Colonic mucosa (tissue), 4 donors: ENCODE measurements at regions not wholly inside any gene's neighbourhood (a gene's known extent, or its start where the extent isn't known, plus 50 kb on each side); places are given as distances from the start of the nearest gene placed in this dataset.

Experiments
- DNase-seq: peaks from one replicate; pipeline ENCODE4 v3.0.0-alpha.2; 2020
- H3K27ac ChIP-seq: fragments of 200-600 bp; one replicate; pipeline ENCODE4 v1.8.0; 2021
- H3K27me3 ChIP-seq: fragments of 200-600 bp; one replicate; pipeline ENCODE4 v1.8.0; 2021
- H3K36me3 ChIP-seq: fragments of 200-600 bp; one replicate; pipeline ENCODE4 v1.8.0; 2021
- H3K4me1 ChIP-seq: fragments of 200-600 bp; one replicate; pipeline ENCODE4 v1.8.0; 2021; ENCODE audit warnings: mild to moderate bottlenecking
- H3K4me3 ChIP-seq: fragments of 200-600 bp; one replicate; pipeline ENCODE4 v1.8.0; 2021
- H3K9ac ChIP-seq, 2 donors: one replicate each; pipeline ENCODE4 v1.7.0; 2013; ENCODE audit warnings: control low read depth in 2 of 2, low read depth in 2 of 2, low read length in 2 of 2
- H3K9me3 ChIP-seq: fragments of 200-600 bp; one replicate; pipeline ENCODE4 v1.8.0; 2021
- intact Hi-C: fragments of 100-400 bp; cut with DNase I; formaldehyde crosslinking; loops from one replicate; pipeline ENCODE4 v1.14.1; 2022
- TF ChIP-seq, protein P1 (sequence below): fragments of 200-600 bp; IDR thresholded peaks from one replicate; pipeline ENCODE4 v1.8.0; 2022; ENCODE audit warnings: antibody characterized with exemption, mild to moderate bottlenecking
- donor health status: healthy.
- donor health status: DM: no; HTN: no; CAD: no.
- donor health status: DM: no; HTN: no; CAD: no.

DNA sequence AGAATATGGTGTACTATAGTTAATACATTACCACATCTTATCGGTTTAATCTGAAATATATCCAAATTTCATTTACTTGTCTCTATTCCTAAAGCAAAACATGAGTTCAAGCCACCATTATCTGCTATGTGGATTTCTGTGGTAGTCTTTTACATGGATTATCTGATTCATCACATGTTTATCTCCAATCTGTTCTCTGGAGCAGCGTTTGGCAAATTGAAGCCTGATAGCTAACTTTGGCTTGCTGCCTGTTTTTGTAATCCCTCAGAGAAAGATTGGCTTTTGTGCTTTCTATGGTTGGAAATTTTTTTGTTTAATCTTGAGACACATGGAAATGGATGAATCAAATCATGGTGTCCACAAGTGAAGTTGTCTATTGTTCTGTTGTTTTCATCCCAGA lies 274.3 kb downstream of the JRKL start:
- TF ChIP-seq, protein P1, sequence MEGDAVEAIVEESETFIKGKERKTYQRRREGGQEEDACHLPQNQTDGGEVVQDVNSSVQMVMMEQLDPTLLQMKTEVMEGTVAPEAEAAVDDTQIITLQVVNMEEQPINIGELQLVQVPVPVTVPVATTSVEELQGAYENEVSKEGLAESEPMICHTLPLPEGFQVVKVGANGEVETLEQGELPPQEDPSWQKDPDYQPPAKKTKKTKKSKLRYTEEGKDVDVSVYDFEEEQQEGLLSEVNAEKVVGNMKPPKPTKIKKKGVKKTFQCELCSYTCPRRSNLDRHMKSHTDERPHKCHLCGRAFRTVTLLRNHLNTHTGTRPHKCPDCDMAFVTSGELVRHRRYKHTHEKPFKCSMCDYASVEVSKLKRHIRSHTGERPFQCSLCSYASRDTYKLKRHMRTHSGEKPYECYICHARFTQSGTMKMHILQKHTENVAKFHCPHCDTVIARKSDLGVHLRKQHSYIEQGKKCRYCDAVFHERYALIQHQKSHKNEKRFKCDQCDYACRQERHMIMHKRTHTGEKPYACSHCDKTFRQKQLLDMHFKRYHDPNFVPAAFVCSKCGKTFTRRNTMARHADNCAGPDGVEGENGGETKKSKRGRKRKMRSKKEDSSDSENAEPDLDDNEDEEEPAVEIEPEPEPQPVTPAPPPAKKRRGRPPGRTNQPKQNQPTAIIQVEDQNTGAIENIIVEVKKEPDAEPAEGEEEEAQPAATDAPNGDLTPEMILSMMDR, result no peak
- no peaks in the 10 kb centered on the region for H3K27me3 ChIP-seq
- no peak overlapping the region for H3K27ac ChIP-seq
- no peaks in the 10 kb centered on the region for H3K4me1 ChIP-seq
- no peaks in the 10 kb centered on the region for H3K9me3 ChIP-seq
- DNase-seq, result no peak
- no peak overlapping the region for H3K9ac ChIP-seq
- no peaks in the 10 kb centered on the region for H3K36me3 ChIP-seq
- no peak overlapping the region for H3K4me3 ChIP-seq
- intact Hi-C loops, result no loop called here

DNA sequence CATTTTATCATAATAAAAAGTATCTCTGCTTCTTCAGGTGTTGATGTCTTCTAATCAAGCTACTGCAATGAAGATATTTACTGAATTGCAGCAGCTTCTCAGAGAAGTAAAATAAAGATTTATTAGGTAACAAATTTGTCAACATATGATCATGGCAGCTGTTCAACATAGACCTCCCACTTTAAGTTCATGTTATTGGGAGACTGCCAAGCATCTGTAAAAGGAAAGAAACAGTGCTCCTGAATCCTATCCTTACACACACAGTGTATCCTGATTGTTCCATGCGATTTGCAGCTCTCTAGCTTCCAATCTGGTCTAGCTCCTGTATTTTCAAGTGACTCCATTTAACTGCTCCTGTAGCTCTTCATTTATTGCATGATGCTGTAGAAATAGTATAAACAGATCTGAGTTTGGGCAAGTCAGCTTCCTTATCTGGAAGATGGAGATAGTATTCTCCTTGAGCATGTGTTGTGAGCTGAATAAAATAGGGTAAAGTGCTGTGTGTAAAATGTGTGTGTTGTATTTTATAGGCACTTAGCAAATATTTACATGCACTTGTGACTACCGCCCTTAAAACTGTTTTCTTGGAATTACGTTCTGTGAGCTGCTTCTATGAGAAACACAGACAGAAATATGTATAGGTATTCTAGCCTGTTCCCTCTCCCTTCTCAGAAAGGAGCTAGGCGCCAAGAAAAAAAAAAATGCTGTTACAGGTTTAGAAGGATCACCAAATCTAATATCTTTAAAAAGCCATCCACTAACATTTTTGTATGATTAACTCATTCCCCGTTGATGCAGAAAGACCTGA lies 290.6 kb downstream of the JRKL start:
- TF ChIP-seq, protein P1, result no peak
- no peaks in the 10 kb centered on the region for H3K9me3 ChIP-seq
- no peak overlapping the region for H3K4me3 ChIP-seq
- DNase-seq, result no peak
- no peaks in the 10 kb centered on the region for H3K36me3 ChIP-seq
- no peaks in the 10 kb centered on the region for H3K4me1 ChIP-seq
- intact Hi-C loops, result no loop called here
- H3K9ac ChIP-seq, result no peak overlapping the region
- H3K27me3 ChIP-seq, result no peaks in the 10 kb centered on the region
- H3K27ac ChIP-seq, result no peak overlapping the region

DNA sequence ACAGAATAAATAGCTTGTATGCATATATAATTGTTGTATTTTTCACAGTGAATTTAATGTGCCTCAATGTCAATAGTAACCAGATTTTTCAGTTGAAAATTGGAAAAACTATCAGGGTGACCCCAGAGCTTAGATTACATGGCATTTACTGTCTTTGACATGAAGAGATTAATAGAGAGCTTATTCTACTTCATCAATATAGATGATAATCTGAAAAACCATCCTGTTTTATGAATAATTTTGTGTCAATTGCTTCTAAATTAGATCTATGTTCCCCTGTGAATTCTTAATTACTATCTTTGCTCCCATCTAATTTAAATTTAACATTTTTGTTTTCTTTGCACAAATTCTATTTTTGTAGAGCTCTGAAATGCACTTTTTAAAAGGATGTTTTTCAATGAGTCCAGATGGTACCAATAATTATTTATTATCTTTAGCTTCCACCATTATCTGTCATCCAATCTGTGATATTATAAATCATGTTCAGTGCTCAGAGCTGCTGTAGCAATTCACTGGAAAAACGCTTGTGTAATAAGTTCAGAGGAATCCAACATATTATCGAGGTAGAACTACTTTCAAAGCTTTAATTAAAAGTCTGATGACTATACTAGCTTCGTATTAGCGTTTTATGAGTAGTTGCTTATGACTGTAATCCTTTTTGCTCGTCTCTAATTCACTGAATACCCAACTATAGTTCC lies 291.4 kb downstream of the JRKL start:
- no peaks in the 10 kb centered on the region for H3K4me1 ChIP-seq
- H3K4me3 ChIP-seq, result no peak overlapping the region
- H3K27ac ChIP-seq, result no peak overlapping the region
- H3K27me3 ChIP-seq, result no peaks in the 10 kb centered on the region
- H3K9ac ChIP-seq, result no peak overlapping the region
- intact Hi-C loops, result no loop called here
- TF ChIP-seq, protein P1, result no peak
- DNase-seq, result no peak
- no peaks in the 10 kb centered on the region for H3K9me3 ChIP-seq
- H3K36me3 ChIP-seq, result no peaks in the 10 kb centered on the region

DNA sequence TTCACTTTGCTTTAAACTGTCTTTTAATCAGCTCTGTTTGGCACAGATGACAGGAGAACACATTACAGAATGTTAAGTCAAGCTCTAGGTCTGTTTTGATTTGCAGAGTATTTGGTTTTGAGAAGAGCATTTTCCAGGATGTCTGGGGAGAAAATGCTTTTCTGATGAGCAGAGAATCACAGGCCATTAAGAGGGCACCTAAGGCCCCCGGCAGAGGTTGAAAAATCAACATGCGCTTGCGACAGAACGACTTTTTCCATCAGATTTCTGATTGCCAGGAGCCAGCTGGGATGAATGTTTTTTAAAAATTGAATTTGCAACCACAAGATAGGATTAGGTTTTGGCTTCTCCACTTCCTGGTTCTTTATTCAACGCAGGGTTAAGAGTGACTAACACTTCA lies 304.5 kb downstream of the JRKL start:
- H3K9ac ChIP-seq, result no peak overlapping the region
- no peaks in the 10 kb centered on the region for H3K9me3 ChIP-seq
- H3K27me3 ChIP-seq, result no peaks in the 10 kb centered on the region
- TF ChIP-seq, protein P1, result no peak
- no peak for DNase-seq
- H3K4me3 ChIP-seq, result no peak overlapping the region
- H3K27ac ChIP-seq, result no peak overlapping the region
- intact Hi-C loops, result no loop called here
- H3K36me3 ChIP-seq, result no peaks in the 10 kb centered on the region
- no peaks in the 10 kb centered on the region for H3K4me1 ChIP-seq

DNA sequence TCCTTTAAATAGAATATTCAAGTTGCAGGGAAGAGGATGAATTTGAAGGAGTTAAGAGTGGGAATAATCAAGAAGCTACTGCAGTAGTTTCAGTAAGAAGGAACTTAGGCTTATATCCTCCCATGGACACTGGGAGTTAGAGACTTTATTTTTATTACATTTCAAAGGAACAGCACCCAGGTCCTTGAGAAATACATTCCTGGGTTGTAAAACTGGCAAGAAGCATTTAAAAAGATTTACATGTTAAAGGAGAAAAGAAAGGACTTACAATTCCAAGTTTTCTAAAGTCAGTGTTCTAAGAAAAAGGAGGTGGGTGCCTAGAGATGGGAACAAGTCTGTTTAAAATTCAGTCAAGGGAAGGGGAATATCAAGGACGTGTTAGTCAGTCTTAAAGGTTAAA lies 306.9 kb downstream of the JRKL start:
- intact Hi-C loops, result no loop called here
- H3K36me3 ChIP-seq, result no peaks in the 10 kb centered on the region
- no peaks in the 10 kb centered on the region for H3K27me3 ChIP-seq
- DNase-seq, result no peak
- H3K9ac ChIP-seq, result no peak overlapping the region
- TF ChIP-seq, protein P1, result no peak
- H3K4me3 ChIP-seq, result no peak overlapping the region
- no peak overlapping the region for H3K27ac ChIP-seq
- no peaks in the 10 kb centered on the region for H3K9me3 ChIP-seq
- H3K4me1 ChIP-seq, result no peaks in the 10 kb centered on the region
